OCI-LY7 (cell line): ENCODE measurements at regions not wholly inside any gene's neighbourhood (a gene's known extent, or its start where the extent isn't known, plus 50 kb on each side); places are given as distances from the start of the nearest gene placed in this dataset.

ENCODE experiments used
- EZH2phosphoT487 ChIP-seq: fragments of 200-600 bp; sonication (generic); IDR thresholded peaks from 2 replicates; pipeline ENCODE4 v1.6.1; 2018; ENCODE audit warnings: low read depth, borderline replicate concordance, mild to moderate bottlenecking, mixed run types, antibody characterized with exemption, low read length, moderate library complexity, mixed read lengths
- TF ChIP-seq, protein P1 (sequence below): fragments of 200-600 bp; sonication (generic); conservative IDR thresholded peaks from 2 replicates; pipeline ENCODE4 v1.5.1; 2014; ENCODE audit warnings: mild to moderate bottlenecking, antibody characterized with exemption, low read length, moderate library complexity, mixed read lengths

- TF ChIP-seq, protein P1, sequence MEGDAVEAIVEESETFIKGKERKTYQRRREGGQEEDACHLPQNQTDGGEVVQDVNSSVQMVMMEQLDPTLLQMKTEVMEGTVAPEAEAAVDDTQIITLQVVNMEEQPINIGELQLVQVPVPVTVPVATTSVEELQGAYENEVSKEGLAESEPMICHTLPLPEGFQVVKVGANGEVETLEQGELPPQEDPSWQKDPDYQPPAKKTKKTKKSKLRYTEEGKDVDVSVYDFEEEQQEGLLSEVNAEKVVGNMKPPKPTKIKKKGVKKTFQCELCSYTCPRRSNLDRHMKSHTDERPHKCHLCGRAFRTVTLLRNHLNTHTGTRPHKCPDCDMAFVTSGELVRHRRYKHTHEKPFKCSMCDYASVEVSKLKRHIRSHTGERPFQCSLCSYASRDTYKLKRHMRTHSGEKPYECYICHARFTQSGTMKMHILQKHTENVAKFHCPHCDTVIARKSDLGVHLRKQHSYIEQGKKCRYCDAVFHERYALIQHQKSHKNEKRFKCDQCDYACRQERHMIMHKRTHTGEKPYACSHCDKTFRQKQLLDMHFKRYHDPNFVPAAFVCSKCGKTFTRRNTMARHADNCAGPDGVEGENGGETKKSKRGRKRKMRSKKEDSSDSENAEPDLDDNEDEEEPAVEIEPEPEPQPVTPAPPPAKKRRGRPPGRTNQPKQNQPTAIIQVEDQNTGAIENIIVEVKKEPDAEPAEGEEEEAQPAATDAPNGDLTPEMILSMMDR = no peak
- no peak for TF ChIP-seq EZH2phosphoT487
Measured at GRCh38 chr6:169341706-169342105, 88.1 kb upstream of the THBS2 start.
